ENCODE measurements at regions not wholly inside any gene's neighbourhood (a gene's known extent, or its start where the extent isn't known, plus 50 kb on each side); places are given as distances from the start of the nearest gene placed in this dataset.
"Not testable (repeated sequence)": the region's sequence is repeated elsewhere in the genome, so short reads cannot be mapped to it uniquely, and the experiment has no call there.

- peaks cover 11% of the 10 kb centered on the region for H3K4me1 Mint-ChIP-seq
- not testable (repeated sequence) for H3K27ac Mint-ChIP-seq, H3K27me3 Mint-ChIP-seq, H3K36me3 Mint-ChIP-seq, H3K4me3 Mint-ChIP-seq, H3K9me3 Mint-ChIP-seq
Measured at GRCh38 chr14:106714446-106715428, 1188.4 kb downstream of the TMEM121 start.

GRCh38 chr14:106717544-106717943 lies 1191.2 kb downstream of the TMEM121 start:
- H3K36me3 Mint-ChIP-seq, H3K9me3 Mint-ChIP-seq, H3K27me3 Mint-ChIP-seq, H3K4me1 Mint-ChIP-seq, H3K4me3 Mint-ChIP-seq, H3K27ac Mint-ChIP-seq: not testable (repeated sequence)

DNA sequence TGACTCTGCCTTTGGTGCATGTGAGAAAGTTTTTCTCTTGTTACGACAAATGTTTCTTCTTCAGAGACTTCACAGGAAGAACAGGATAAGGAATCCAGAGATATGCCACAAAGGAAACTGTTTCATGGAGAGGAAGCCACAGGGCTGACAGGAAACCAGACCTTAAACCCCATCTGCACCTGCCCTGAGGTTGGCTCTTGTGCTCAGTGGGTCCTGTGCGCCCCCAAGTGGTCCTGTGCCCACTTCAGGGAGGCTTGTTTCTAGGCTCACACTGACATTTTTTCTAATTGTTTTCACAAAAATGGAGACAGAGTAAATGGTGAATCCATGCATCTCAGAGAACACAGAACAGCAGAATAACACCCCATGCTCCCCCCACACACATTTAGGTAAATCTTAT lies 1193.5 kb downstream of the TMEM121 start:
- H3K4me1 Mint-ChIP-seq, H3K36me3 Mint-ChIP-seq, H3K9me3 Mint-ChIP-seq, H3K4me3 Mint-ChIP-seq, H3K27ac Mint-ChIP-seq, H3K27me3 Mint-ChIP-seq: not testable (repeated sequence)

DNA sequence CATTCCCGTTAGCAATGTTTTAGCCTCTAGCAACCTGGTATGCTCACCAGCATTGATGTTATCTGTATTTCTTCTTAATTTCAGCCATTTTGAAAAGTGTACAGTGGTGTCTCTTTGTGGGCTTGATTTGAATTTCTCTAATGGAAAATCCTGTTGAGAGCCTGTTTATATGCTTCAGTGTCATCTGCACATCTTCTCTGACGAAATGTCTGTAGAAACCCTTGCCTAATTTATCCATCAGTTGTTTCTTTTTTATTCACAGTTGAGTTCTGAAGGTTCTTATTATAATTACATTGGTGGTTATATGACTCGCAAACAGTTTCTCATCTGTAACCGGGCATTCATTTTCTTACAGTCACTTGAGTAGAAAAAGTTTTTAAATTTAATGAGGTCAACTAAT lies 1195.5 kb downstream of the TMEM121 start:
- H3K27me3 Mint-ChIP-seq, H3K4me1 Mint-ChIP-seq, H3K27ac Mint-ChIP-seq, H3K4me3 Mint-ChIP-seq, H3K36me3 Mint-ChIP-seq, H3K9me3 Mint-ChIP-seq: not testable (repeated sequence)

DNA sequence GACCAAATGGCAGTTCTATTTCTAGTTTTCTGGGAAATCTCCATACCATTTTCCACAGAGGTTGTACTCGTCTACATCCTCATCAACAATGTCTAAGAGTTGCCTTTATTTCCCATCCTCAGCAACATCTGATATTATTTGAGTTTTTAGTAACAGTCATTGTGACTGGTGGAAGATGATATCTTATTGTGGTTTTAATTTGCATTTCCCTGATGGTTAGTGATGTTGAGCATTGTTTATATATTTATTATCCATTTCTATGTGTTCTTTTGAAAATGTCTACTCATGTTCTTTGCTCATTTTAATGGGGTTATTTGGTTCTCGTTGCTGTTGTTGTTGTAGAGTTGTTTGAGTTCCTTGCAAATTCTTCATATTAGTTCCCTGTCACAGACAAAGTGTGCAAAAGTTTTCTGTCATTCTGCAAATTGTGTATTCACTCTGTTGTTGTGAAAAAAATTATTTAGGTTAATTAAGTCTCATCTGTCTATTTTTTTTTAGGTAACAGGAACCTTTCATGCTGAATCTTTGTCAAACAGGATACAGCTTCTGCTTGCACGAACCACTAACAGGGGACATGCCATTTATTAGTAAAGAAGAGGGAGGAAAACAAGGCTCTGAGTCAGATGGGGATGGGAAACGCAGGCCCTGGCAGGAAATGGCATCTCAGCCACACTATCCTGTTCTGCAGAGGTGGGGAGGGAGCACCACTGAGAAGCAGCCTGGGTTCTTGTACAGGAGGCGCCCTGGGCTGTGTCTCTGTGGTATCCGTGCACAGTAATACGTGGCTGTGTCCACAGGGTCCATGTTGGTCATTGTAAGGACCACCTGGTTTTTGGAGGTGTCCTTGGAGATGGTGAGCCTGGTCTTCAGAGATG lies 1196.7 kb downstream of the TMEM121 start:
- not testable (repeated sequence) for H3K9me3 Mint-ChIP-seq, H3K36me3 Mint-ChIP-seq, H3K27me3 Mint-ChIP-seq, H3K27ac Mint-ChIP-seq, H3K4me3 Mint-ChIP-seq, H3K4me1 Mint-ChIP-seq

- not testable (repeated sequence) for H3K27ac Mint-ChIP-seq, H3K4me1 Mint-ChIP-seq, H3K27me3 Mint-ChIP-seq, H3K36me3 Mint-ChIP-seq, H3K4me3 Mint-ChIP-seq, H3K9me3 Mint-ChIP-seq
Measured at GRCh38 chr14:106727962-106728361, 1201.6 kb downstream of the TMEM121 start.

DNA sequence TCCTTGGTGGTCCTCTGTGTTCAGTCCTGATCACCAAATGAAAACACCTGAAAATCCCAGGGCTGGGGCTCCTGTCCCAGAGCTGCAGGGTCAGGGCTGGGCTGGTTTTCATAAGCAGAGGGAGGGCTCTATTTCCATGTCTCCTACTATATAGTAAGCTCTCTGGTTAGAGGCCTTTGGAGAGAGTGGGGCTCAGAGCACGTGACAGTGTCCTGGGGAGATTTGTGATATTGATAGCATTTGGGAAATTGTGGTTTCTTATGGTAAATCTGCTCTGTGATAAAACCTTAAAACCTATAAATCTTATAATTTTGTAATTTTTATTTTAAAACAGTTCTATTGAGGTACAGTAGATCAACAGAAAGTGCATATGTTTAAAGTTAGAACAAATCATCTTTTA lies 1202.2 kb downstream of the TMEM121 start:
- Mint-ChIP-seq H3K9me3 (no peaks in the 10 kb centered on the region), H3K27me3 (no peaks in the 10 kb centered on the region), H3K27ac (no peak overlapping the region), H3K4me1 (no peaks in the 10 kb centered on the region), H3K36me3 (no peaks in the 10 kb centered on the region), H3K4me3 (no peak overlapping the region)

GRCh38 chr14:106729551-106729950 lies 1203.2 kb downstream of the TMEM121 start:
- H3K27ac Mint-ChIP-seq = no peak overlapping the region
- H3K27me3 Mint-ChIP-seq = no peaks in the 10 kb centered on the region
- no peak overlapping the region for H3K4me3 Mint-ChIP-seq
- no peaks in the 10 kb centered on the region for H3K36me3 Mint-ChIP-seq
- H3K4me1 Mint-ChIP-seq = no peaks in the 10 kb centered on the region
- no peaks in the 10 kb centered on the region for H3K9me3 Mint-ChIP-seq

GRCh38 chr14:106733771-106734170 lies 1207.4 kb downstream of the TMEM121 start:
- Mint-ChIP-seq H3K4me3 (no peak overlapping the region), H3K36me3 (no peaks in the 10 kb centered on the region), H3K27me3 (no peaks in the 10 kb centered on the region), H3K4me1 (no peaks in the 10 kb centered on the region), H3K27ac (no peak overlapping the region), H3K9me3 (no peaks in the 10 kb centered on the region)

GRCh38 chr14:106737021-106737420 lies 1210.6 kb downstream of the TMEM121 start:
- Mint-ChIP-seq H3K27me3 (no peaks in the 10 kb centered on the region), H3K27ac (no peak overlapping the region), H3K9me3 (no peaks in the 10 kb centered on the region), H3K36me3 (no peaks in the 10 kb centered on the region), H3K4me3 (no peak overlapping the region), H3K4me1 (no peaks in the 10 kb centered on the region)

DNA sequence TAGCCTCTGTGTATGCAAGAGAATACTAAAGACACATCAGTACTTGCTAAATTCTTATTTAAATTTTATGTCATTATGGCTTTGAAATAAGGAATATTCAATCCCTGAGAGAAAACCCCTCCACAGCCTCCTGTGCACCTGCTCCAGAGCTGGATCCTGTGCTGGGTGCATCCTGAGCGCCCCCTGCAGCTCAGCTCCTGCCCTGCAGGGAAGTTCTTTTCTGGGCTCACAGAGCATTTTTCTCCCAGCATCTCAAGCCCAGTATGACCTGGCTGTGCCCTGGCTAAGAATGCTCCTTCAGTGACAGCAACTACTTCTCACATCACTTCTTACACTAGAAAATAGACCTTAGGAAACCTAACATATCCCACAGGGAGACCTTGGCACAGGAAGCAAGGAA lies 1211.7 kb downstream of the TMEM121 start:
- Mint-ChIP-seq H3K27me3 (no peaks in the 10 kb centered on the region), H3K9me3 (no peaks in the 10 kb centered on the region), H3K27ac (no peak overlapping the region), H3K4me1 (no peaks in the 10 kb centered on the region), H3K4me3 (no peak overlapping the region), H3K36me3 (no peaks in the 10 kb centered on the region)

- not testable (repeated sequence) for H3K27ac Mint-ChIP-seq, H3K27me3 Mint-ChIP-seq, H3K9me3 Mint-ChIP-seq, H3K36me3 Mint-ChIP-seq, H3K4me1 Mint-ChIP-seq, H3K4me3 Mint-ChIP-seq
Measured at GRCh38 chr14:106738598-106739258, 1212.3 kb downstream of the TMEM121 start.

DNA sequence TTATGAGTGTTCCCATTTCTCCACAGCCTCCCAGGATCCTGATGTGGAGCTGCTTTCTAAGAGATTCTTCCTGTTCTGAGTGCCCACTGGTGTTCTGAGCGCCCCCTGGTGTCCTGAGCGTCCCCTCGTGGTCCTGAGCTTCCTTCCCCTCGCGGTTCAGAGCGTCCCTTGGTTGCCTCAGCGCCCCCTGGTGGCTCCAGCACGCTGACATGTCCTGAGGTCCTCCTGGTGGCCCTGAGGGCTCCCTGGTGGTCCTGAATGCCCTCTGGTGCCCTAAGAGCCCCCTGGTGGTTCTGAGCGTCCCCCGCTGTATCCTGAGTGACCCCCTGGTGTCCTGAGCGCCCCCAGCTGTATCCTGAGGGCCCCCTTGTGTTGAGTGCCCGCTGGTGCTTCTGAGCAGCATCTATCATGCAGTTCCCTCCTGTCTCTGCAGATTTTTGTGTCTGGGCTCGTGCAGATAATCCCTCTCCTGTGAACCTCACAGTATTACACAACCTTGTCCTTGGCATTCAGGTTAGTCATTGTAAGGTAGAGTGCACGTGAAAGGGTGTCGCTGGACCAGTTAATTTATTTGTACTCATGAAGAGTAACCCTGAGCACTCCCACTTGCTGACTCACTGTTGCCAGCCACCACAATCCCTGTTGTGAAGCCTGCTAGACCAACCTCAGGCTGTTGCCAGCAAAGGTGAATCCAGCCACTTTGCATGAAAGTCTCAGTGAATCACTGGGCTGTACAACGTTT lies 1214.9 kb downstream of the TMEM121 start:
- not testable (repeated sequence) for H3K27me3 Mint-ChIP-seq, H3K27ac Mint-ChIP-seq, H3K4me3 Mint-ChIP-seq, H3K9me3 Mint-ChIP-seq, H3K4me1 Mint-ChIP-seq, H3K36me3 Mint-ChIP-seq

- H3K27ac Mint-ChIP-seq, H3K4me3 Mint-ChIP-seq: not testable (repeated sequence)
Measured at GRCh38 chr14:106745016-106745767, 1218.8 kb downstream of the TMEM121 start.

DNA sequence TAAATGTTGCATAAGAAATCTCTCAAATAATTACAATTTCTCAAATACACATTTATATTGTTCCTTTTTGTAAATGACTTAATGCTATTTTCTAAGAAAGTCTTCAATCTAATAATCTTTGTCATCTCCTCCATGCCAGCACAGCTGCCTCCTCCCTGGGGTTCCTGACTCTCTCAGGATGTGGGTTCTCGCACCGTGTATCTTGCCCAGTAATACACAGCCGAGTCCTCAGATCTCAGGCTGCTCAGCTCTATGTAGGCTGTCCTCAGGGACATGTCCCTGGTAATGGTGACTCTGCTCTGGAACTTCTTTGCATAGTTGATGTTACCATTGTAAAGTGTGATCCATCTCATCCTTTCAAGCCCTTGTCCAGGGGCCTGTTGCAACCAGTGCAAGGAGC lies 1223.7 kb downstream of the TMEM121 start:
- not testable (repeated sequence) for H3K27me3 Mint-ChIP-seq, H3K4me3 Mint-ChIP-seq, H3K36me3 Mint-ChIP-seq, H3K4me1 Mint-ChIP-seq, H3K9me3 Mint-ChIP-seq, H3K27ac Mint-ChIP-seq

More at GRCh38 chr14:106745016-106745767, 1218.8 kb downstream of the TMEM121 start:
- not testable (repeated sequence) for H3K4me1 Mint-ChIP-seq, H3K27me3 Mint-ChIP-seq, H3K36me3 Mint-ChIP-seq, H3K9me3 Mint-ChIP-seq

All from activated naive CD4-positive, alpha-beta T cell treated with anti-CD3 and anti-CD28 coated beads, Interleukin-2, amount 50 U/mL, for 24 hours (primary cell).